Glutamatergic neuron (in vitro differentiated cells): ENCODE measurements at regions not wholly inside any gene's neighbourhood (a gene's known extent, or its start where the extent isn't known, plus 50 kb on each side); places are given as distances from the start of the nearest gene placed in this dataset.
"Not testable (repeated sequence)": the region's sequence is repeated elsewhere in the genome, so short reads cannot be mapped to it uniquely, and the experiment has no call there.

Source experiments
- DNase-seq: peaks from one replicate; pipeline ENCODE4 v3.0.0; 2022
- H3K27ac Mint-ChIP-seq: one replicate; pipeline ENCODE4 v1.8.0; 2020; ENCODE audit warnings: mild to moderate bottlenecking, mixed read lengths, inconsistent platforms; ENCODE audit not compliant: unreplicated experiment
- H3K27me3 Mint-ChIP-seq: one replicate; pipeline ENCODE4 v1.8.0; 2020; ENCODE audit warnings: mild to moderate bottlenecking, moderate library complexity, mixed read lengths, inconsistent platforms; ENCODE audit not compliant: unreplicated experiment
- H3K36me3 Mint-ChIP-seq: one replicate; pipeline ENCODE4 v1.8.0; 2020; ENCODE audit warnings: mild to moderate bottlenecking, mixed read lengths, inconsistent platforms; ENCODE audit not compliant: unreplicated experiment
- H3K4me1 Mint-ChIP-seq: one replicate; pipeline ENCODE4 v1.8.0; 2020; ENCODE audit warnings: mild to moderate bottlenecking, low read depth, mixed read lengths, inconsistent platforms; ENCODE audit not compliant: unreplicated experiment
- H3K4me3 Mint-ChIP-seq: one replicate; pipeline ENCODE4 v1.8.0; 2020; ENCODE audit warnings: mild to moderate bottlenecking, mixed read lengths, inconsistent platforms; ENCODE audit not compliant: unreplicated experiment
- H3K9me3 Mint-ChIP-seq: one replicate; pipeline ENCODE4 v1.8.0; 2020; ENCODE audit warnings: mild to moderate bottlenecking, moderate library complexity, mixed read lengths, inconsistent platforms; ENCODE audit not compliant: unreplicated experiment

DNA sequence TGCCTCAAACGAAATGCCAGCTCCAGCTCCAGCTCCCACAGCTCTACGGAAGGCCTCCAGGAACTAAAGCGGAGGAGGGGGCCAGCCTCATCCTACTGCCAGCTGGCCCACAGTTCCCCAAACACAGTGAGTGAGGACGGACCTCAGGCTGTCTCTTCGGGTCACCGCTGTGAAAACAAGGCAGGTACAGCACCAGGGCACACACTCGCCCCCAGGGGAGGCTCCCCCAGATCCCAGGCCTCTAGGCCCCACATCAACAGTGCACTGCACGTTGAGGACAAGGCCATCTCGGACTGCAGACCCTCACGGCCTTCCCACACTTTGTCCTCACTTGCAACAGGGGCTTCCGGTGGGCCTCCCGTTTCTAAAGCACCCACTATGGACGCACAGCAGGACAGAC, 95.0 kb downstream of the GTF2H2C_2 start:
- not testable (repeated sequence) for H3K27ac Mint-ChIP-seq, H3K4me1 Mint-ChIP-seq, DNase-seq, H3K27me3 Mint-ChIP-seq, H3K36me3 Mint-ChIP-seq, H3K4me3 Mint-ChIP-seq, H3K9me3 Mint-ChIP-seq

GRCh38 chr5:70510811-70511210, 95.6 kb downstream of the GTF2H2C_2 start:
- DNase-seq, result peak; percentile 5
- not testable (repeated sequence) for H3K27ac Mint-ChIP-seq, H3K9me3 Mint-ChIP-seq, H3K4me3 Mint-ChIP-seq, H3K4me1 Mint-ChIP-seq, H3K27me3 Mint-ChIP-seq, H3K36me3 Mint-ChIP-seq
